SK-N-MC (cell line): ENCODE measurements at regions not wholly inside any gene's neighbourhood (a gene's known extent, or its start where the extent isn't known, plus 50 kb on each side); places are given as distances from the start of the nearest gene placed in this dataset.

Experiments used
- EZH2 ChIP-seq: fragments of 200-600 bp; sonication (generic); IDR thresholded peaks from one replicate; pipeline ENCODE4 v1.6.1; 2017; ENCODE audit warnings: antibody characterized with exemption
- POLR2AphosphoS5 ChIP-seq: IDR thresholded peaks from 2 replicates; pipeline ENCODE4 v1.6.1; 2012; ENCODE audit warnings: mild to moderate bottlenecking, low read depth, low read length, borderline replicate concordance

DNA sequence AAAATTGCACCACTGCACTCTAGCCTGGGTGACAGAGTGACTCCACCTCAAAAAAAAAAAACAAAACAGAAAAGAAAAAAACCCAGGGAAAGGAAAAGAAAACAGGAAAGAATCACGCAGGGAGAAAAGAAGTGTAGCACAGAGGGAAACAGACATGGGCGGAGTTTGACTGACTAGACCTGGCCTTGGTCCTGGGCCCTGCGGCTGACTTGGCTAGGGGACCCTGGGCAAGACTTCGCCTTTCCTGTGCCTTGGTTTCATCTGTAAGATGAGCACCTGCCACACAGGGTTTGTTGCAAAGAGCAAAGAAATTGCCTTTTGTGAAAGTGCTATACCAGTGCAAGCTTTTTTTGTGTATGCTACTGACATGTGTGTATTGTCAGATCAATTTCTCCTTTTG is 71.3 kb upstream of the KCNG1 start:
- TF ChIP-seq EZH2 (no peak), POLR2AphosphoS5 (no peak)
